LNCAP (cell line): ENCODE measurements at regions not wholly inside any gene's neighbourhood (a gene's known extent, or its start where the extent isn't known, plus 50 kb on each side); places are given as distances from the start of the nearest gene placed in this dataset.

Source experiments
- TF ChIP-seq, protein P1 (sequence below): fragments of 450-650 bp; IDR thresholded peaks from 2 replicates; pipeline ENCODE4 v1.5.1; 2017; ENCODE audit warnings: mild to moderate bottlenecking

DNA sequence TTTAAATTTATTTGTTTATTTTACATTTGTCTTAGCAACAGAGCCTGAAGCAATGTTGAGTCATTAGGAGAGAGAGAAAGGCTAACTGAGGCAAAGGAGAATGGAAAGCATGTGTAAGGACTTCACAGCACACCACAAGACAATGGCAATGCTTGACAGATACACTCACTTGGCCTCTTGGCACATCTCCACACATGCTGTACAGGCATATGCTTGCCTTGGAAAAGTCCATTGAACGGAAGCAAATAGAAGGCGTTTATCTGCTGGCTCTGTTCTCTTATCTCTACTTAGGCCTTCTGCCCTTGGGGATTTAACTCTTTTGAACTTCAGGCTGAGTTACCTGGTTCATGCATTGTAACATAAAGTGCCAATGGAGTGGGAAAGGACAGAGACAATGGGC lies 262.2 kb upstream of the POU3F1 start:
- TF ChIP-seq, protein P1, sequence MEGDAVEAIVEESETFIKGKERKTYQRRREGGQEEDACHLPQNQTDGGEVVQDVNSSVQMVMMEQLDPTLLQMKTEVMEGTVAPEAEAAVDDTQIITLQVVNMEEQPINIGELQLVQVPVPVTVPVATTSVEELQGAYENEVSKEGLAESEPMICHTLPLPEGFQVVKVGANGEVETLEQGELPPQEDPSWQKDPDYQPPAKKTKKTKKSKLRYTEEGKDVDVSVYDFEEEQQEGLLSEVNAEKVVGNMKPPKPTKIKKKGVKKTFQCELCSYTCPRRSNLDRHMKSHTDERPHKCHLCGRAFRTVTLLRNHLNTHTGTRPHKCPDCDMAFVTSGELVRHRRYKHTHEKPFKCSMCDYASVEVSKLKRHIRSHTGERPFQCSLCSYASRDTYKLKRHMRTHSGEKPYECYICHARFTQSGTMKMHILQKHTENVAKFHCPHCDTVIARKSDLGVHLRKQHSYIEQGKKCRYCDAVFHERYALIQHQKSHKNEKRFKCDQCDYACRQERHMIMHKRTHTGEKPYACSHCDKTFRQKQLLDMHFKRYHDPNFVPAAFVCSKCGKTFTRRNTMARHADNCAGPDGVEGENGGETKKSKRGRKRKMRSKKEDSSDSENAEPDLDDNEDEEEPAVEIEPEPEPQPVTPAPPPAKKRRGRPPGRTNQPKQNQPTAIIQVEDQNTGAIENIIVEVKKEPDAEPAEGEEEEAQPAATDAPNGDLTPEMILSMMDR, result no peak

DNA sequence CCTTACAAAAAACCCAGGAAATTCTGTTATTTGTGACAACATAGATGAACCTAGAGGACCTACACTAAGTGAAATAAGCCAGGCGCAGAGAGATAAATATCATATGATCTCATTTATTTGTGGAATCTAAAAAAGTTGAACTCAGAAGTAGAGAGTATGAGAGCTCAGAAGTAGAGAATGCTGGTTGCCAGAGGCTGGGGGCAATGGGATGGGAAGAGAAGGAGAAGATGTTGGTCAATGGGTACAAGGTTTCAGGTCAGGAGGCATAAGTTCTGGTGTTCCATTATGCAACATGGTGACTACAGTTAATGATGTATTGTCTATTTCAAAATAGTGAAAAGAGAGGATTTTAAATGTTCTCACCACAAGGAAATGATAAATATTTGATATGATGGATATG lies 259.1 kb upstream of the POU3F1 start:
- TF ChIP-seq, protein P1, result no peak

GRCh38 chr1:38303843-38304242 lies 257.2 kb upstream of the POU3F1 start:
- TF ChIP-seq, protein P1, result no peak

DNA sequence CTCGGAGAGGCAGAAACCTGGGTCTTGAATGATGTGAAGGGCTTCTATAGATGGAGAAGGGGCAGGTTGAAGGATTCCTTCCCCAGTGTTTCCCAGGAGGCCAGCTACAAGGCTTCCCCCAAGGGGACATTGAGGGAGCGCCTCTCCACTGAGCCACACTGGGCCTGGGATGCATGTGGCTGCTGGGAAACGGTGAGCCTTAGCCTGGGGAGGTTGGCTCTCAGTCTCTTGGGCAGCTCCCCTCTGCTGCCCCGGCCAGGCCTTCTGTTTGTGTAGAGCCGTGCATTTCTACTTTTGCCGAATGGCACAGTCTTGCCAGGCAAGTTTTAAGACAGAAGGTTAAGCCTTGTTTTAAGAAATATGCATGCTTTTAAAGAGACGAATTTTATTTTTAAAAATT lies 254.4 kb upstream of the POU3F1 start:
- TF ChIP-seq, protein P1, result no peak

DNA sequence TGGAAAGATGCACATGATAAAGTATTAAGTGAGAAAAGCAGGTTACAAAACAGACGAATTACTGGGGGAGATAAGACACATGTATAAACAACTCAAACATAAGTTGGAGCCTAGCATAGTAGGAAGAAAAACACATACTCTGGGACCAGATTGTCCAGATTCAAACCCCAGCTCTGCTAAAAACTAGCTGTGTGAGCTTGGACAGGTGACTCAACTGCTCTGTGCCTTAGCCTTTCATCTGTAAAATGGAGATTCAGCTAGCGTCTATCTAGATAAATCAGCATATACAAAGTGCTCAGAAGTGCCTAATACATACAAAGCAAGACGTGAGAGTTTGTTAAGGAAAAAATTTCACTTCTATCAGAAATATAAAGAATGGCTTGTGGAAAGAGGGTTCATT lies 254.0 kb upstream of the POU3F1 start:
- TF ChIP-seq, protein P1, result no peak

- TF ChIP-seq, protein P1, result no peak
Measured at GRCh38 chr1:38297842-38298241, 251.2 kb upstream of the POU3F1 start.

GRCh38 chr1:38297246-38297645 lies 250.7 kb upstream of the POU3F1 start:
- TF ChIP-seq, protein P1, result no peak

DNA sequence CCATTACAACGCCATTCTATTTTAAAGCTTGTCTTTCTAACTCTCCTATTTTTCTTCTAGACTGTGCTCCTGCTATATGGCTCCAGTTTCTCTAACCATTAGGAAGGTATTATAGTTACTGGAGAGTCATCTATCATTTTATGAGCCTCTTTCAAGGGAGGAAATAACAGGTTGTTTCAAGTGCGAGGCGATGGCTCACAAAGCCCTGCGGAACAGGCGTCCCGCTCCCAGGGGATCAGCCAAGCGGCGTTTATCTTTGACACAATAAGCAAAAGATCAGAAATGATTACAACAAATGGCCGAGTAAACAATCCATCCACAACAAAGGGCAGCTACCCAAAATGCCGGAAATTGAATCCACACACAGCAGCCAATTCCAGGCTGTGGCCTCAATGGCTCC lies 249.5 kb upstream of the POU3F1 start:
- TF ChIP-seq, protein P1, result no peak
